AG08396 (cell line): ENCODE measurements at regions not wholly inside any gene's neighbourhood (a gene's known extent, or its start where the extent isn't known, plus 50 kb on each side); places are given as distances from the start of the nearest gene placed in this dataset.
"Not testable (repeated sequence)": the region's sequence is repeated elsewhere in the genome, so short reads cannot be mapped to it uniquely, and the experiment has no call there.

ENCODE experiments used
- DNase-seq: peaks from one replicate; pipeline ENCODE4 v3.0.0; 2012; ENCODE audit warnings: low spot score, mixed read lengths

DNA sequence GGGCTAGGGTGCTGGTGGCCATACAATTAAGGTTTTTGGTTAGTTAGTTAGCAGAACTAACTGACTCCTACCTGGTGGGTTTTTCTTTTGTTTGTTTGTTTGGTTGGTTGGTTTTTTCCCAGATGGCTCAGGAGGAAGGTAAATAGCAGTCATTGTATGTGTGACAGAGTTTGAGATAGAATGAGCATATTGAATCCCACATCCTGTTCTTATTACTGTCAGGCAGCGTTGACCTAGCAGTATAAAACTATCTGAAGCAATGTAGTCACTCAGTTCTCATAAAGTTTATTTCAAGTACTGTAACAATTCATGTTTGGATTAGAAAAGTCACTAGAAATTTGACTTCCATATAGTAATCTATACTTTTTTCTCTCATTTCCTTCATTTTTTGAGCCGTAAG, 113.5 kb upstream of the NBPF19 start:
- not testable (repeated sequence) for DNase-seq

DNA sequence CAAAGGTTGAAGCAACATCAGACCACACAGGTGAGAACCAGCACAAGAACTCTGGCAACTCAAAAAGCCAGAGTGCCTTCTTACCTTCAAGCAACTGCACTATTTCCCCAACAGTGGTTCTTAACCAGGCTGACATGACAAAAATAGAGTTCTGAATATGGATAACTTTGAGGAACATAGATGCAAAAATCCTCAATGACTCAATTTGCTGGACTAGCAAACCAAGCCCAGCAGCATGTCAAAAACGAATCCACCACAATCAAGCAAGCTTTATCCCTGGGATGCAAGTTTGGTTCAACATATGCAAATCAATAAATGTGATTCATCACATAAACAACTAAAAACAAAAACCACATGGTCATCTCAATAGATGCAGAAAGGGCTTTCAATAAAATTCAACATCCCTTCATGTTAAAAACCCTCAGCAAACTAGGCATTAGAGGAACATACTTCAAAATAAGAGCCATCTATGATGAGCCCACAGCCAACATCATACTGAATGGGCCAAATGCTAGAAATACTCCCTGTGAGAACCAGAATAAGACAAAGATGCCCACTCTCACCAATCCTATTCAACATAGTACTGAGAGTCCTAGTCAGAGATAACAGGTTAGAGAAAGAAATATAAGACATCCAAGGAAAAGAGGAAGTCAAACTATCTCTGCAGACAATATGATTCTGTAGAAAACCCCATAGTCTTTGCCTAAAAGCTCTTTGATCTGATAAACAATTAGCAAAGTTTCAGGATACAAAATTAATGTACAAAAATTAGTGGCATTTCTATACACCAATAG, 110.5 kb upstream of the NBPF19 start:
- not testable (repeated sequence) for DNase-seq

DNA sequence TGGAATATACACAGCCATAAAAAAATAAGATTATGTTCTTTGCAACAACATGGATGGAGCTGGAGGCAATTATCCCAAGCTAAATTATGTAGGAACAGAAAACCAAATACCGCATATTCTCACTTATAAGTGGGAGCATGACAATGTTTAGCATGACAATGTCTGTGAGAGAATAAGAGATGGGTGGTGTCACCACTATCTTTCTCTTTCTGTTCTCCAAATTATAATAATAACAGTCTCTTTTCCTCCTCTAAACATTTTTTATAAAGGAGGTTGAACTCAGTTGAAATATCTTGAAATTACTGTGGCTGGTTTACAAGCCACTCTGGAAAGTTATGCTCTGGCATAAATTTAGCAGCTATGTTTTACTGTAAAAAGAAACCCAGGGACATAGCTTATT, 108.4 kb upstream of the NBPF19 start:
- not testable (repeated sequence) for DNase-seq

DNA sequence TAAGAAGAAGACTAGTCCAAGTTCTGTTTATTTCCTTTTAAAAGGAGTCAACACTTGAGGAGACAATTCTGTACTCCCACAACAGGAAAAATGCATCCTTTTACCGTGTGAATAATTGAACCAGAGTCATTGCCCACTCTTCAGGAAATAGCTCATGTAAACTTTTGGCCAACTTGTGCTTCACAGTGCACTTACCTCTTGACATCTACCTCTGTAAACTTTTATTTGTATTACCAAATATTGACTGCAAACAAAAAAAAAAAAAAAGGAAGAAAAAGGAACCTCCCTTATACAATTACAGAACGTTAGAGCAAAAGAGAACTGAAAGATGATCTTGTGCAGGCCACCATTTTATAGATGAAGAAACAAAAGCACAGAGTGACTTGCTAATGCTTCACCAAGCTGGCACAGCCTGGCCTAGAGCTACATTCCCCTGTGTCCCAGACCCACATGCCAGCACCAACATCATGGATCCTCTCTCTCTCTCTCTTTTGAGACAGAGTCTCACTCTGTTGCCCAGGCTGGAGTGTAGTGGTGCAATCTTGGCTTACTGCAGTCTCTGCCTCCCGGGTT, 107.3 kb upstream of the NBPF19 start:
- DNase-seq = not testable (repeated sequence)

DNA sequence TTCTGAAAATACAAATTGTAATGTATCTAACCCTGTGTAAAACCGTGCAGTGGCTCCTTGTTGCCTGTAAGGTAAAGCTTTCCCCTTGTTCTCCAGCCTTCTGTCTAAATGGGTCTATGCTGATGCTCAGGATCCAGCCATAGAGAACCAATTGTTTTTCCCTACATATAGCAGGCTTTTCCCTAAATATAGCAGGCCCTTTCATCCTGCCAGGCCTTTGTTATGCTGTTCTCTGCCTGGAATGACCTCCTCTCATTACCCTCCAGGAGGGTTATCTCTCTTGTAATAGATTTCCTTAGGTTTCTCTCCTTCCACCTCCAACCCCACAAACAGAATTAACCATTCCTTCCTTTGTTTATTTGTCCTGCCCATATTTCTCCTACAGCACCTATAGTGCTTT, 106.5 kb upstream of the NBPF19 start:
- not testable (repeated sequence) for DNase-seq

DNA sequence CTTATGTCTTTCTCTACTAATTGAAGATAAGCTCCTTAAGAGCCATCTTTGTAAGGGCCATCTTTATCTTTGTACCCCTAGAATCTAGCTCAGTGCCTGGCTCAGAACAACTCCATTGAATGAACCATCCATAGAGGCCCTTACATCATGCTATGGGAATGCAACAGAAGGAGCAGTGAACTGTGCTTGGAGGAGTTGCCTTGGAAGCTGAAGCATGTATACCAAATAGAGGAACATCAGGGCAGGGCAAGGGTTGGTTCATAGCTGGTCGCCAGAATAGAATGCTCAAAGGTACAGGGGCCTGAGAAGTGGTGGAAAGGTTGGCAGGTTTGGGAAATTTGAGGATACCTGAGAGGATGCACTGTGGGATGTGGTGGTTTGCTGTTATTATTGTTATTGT, 105.8 kb upstream of the NBPF19 start:
- DNase-seq = not testable (repeated sequence)

DNA sequence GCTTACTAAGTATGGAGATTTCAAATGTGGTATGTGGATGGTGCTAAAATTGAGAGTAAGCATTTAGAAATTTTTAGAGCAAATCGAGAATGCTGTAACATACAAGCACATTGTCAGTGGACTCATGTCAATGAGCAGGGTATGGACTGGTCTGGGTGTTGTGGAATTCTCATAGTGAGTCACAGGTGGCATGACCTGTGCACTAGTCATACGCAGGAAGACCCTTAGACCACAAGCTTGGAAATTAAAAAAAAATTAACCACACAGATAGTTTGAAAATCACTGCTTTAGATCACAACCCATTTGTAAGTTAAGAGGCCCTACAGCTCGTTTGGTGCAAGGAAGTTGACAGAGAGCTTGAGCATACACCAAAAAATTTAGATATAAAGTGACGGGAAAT, 102.9 kb upstream of the NBPF19 start:
- not testable (repeated sequence) for DNase-seq

DNA sequence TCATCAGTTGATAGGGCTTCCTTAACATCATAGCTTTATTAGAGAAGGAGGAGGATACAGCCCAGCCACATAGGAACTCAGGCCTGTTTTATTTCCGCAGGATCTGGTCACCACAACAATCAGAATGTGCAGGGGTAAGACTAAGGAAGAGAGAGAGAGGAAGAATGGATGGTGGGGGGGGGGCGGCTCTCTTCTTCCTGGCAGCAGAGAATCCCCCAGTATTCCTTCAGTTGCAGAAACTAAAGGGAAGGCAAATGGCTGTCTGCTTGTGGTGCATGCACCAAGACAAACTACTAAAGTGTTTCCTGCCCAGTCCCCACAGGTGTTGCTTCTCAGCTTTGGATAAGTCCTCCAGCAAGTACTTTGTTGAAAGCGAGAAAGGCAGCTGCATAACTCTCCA, 96.4 kb upstream of the NBPF19 start:
- DNase-seq = not testable (repeated sequence)

DNA sequence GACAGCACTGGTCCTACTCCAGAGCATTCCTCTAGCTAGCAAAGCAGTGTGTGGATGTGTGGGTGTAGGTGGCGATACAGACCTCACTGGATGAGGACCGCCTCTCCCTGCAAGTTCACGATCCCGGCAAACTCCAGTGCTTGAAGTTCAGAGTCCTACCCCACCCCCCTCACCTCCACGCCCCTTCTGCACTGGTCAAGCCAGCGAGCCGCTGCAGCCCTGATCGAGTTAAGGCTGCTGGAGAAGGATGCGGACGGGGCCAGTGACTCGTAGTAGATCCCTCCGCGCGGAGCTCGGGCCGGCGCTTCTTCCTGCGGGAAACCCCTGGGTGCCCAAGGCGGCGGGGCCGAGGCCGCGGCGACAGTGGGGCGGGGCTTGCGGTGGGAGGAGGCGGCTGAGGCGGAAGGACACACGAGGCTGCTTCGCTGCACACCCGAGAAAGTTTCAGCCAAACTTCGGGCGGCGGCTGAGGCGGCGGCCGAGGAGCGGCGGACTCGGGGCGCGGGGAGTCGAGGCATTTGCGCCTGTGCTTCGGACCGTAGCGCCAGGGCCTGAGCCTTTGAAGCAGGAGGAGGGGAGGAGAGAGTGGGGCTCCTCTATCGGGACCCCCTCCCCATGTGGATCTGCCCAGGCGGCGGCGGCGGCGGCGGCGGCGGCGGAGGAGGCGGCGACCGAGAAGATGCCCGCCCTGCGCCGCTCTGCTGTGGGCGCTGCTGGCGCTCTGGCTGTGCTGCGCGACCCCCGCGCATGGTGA, 84.5 kb upstream of the NBPF19 start:
- not testable (repeated sequence) for DNase-seq

DNA sequence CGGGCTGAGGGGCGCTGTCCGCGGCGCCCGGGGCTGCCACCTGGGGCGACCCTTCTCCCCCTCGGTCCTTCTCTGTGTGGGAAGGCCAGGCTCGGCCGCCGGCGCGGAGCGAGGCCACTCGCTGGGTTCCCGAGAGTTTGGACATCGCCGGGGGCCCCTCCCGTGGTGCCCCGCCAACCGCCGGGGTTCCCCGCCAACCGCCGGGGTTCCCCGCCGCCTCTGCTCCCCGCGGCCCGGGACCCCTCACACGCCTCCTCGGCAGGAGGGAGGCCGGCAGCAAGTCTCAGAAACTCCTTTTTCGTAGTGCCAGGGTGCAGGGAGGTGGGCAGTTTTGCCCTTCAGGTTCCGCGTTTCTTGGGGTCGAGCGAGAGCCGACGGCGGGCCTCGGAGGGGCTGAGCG, 83.9 kb upstream of the NBPF19 start:
- not testable (repeated sequence) for DNase-seq

DNA sequence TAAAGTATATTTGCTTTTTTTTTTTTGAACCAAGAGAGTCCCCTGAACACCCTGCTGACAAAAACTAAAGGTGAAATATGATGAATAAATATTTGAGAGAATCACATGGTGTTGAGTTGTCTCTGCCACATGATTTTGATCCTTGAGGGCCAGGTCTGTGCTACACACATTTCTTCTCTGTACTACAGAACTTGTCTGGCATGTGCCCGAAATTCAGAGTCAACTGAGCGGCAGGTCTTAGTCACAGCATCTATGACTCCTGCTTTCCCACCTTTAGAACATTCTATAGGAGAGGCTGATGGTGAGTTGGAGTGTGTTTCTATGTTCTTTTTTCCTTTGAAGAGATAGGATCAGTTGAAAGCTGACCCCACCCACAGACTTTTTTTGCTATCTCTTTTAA, 79.0 kb upstream of the NBPF19 start:
- not testable (repeated sequence) for DNase-seq

DNA sequence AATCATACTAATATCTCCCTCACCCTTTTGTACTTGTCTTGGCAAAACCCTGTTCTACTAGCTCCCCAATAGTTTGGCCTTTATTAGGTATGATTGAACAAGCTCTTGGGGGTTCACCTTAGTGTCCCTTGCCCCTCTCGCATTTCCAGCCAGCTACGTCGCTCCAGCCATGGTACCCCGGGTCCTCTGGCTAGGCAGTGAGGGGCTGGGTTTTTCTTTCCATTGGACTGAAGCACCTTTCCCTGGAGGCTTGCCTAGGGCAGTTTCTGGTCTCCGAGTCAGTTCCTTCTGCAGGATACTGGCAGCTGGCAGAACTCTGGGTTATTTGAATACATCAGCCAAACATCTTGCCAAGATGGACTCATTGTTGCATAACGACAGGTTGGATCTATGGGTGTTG, 76.3 kb upstream of the NBPF19 start:
- DNase-seq = not testable (repeated sequence)

DNA sequence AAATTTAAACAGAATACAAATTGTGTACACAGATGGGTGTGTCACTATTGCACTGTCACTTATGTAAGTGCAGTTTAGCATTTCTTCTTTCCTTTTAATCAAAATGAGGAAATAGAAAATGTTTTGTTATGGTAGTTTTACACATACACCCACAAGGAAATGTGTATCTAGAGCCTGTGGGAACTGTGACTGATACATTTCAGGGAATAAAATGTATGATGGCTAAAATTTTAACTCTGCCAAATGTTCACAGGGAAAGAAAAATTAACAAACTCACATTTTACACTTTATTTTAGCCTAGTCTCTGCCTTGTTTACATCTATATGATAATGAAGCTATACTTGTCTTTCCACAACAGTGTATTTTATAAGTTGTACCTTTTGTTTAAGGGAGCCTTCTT, 66.4 kb upstream of the NBPF19 start:
- not testable (repeated sequence) for DNase-seq

DNA sequence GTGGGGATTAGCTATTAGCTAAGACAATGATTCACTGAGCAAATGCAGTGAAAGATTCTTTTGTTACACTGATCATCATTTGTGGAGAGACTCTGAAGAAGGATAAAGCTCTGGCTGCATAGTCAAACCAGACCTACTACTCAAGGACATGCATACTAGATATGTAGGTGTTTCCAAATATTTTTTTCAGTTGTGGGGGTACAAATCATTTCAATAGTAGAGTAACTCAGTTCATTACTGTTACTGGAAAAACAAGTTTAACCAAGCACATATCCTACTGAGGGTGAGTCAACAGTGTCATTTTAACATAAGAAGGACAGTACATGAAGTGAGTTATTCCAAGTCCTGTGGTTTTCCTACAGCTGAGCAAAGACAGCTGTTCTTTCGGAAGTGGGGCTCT, 59.5 kb upstream of the NBPF19 start:
- DNase-seq = not testable (repeated sequence)

DNA sequence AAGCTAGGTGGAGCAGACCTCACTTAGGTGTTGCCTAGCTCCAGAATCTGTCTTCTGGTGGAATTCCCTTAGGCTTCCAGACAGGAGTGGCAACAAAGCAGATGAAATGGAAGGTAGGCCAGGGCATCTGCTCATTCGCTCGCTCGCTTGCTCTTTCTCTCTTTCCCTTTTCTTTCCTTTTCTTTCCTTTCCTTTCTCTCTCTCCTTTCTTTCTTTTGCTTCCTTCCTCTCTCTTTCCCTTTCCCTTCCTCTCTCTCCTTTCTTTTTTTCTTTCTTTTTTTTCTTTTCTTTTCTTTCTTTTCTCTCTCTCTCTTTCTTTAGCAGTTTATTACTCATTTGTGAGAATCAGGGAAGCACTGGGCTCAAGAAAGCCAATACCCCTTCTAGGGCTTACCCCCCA, 56.1 kb upstream of the NBPF19 start:
- not testable (repeated sequence) for DNase-seq

DNA sequence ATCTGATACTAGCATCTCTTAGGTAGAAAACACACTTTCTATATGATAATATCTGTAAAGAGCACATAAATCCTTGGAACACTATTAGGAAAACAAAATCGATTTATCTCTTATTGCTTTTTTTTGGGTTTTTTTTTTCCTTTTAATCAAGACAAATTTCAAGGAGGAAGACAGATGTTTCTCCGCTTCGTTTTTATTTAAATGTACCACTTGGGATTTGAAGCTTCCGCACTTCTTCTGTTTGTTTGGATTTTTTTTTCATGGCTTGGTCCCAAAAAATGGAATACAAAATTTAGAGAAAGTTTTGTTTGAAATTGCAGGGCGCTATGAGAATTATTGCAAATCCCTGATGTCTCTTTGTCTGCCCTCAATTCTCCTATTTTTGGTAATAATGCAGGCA, 51.7 kb upstream of the NBPF19 start:
- not testable (repeated sequence) for DNase-seq
